HUES6 (cell line): ENCODE measurements at regions not wholly inside any gene's neighbourhood (a gene's known extent, or its start where the extent isn't known, plus 50 kb on each side); places are given as distances from the start of the nearest gene placed in this dataset.
"Not testable (repeated sequence)": the region's sequence is repeated elsewhere in the genome, so short reads cannot be mapped to it uniquely, and the experiment has no call there.

Source experiments
- H3K27ac ChIP-seq: 2 replicates; pipeline ENCODE4 v1.7.0; 2013; ENCODE audit warnings: low read depth, mild to moderate bottlenecking, low read length, inconsistent platforms
- H3K27me3 ChIP-seq: 2 replicates; pipeline ENCODE4 v1.6.1; 2013; ENCODE audit warnings: low read length; ENCODE audit not compliant: control insufficient read depth, insufficient read depth
- H3K36me3 ChIP-seq: 2 replicates; pipeline ENCODE4 v1.6.1; 2013; ENCODE audit warnings: low read length; ENCODE audit not compliant: control insufficient read depth, insufficient read depth
- H3K4me1 ChIP-seq: 2 replicates; pipeline ENCODE4 v1.6.1; 2013; ENCODE audit warnings: low read length; ENCODE audit not compliant: control insufficient read depth, insufficient read depth
- H3K4me3 ChIP-seq: 2 replicates; pipeline ENCODE4 v1.5.1; 2013; ENCODE audit warnings: low read depth, low read length
- H3K9ac ChIP-seq: one replicate; pipeline ENCODE4 v1.6.1; 2013; ENCODE audit warnings: mild to moderate bottlenecking, low read length
- H3K9me3 ChIP-seq: 2 replicates; pipeline ENCODE4 v1.6.1; 2013; ENCODE audit warnings: low read depth, low read length; ENCODE audit not compliant: control insufficient read depth, insufficient read depth

DNA sequence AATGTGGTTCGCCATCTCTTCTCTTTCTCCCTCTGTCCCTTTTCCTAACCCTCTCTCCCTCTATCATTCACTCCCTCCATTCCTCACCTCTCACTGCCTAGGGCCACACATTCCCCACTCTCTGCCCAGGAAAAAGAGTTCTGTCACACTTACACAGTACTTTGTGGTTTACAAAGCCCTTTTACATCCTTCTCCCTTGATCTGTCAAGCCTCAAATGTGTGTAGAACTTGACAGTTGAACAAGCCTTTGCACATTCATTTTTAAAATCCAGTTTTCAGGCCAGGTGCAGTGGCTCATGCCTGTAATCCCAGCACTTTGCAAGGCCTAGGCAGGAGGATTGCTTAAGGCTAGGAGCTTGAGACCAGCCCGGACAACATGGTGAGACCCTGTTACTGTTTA, 156.3 kb downstream of the VSIG4 start:
- Histone ChIP-seq H3K4me3 (no peak overlapping the region), H3K27ac (no peak overlapping the region), H3K9ac (no peak overlapping the region), H3K36me3 (no peaks in the 10 kb centered on the region), H3K9me3 (peaks cover 9% of the 10 kb centered on the region; the same call in 1 of the 2 replicates), H3K4me1 (no peaks in the 10 kb centered on the region), H3K27me3 (no peaks in the 10 kb centered on the region; the same call in 1 of the 2 replicates)

DNA sequence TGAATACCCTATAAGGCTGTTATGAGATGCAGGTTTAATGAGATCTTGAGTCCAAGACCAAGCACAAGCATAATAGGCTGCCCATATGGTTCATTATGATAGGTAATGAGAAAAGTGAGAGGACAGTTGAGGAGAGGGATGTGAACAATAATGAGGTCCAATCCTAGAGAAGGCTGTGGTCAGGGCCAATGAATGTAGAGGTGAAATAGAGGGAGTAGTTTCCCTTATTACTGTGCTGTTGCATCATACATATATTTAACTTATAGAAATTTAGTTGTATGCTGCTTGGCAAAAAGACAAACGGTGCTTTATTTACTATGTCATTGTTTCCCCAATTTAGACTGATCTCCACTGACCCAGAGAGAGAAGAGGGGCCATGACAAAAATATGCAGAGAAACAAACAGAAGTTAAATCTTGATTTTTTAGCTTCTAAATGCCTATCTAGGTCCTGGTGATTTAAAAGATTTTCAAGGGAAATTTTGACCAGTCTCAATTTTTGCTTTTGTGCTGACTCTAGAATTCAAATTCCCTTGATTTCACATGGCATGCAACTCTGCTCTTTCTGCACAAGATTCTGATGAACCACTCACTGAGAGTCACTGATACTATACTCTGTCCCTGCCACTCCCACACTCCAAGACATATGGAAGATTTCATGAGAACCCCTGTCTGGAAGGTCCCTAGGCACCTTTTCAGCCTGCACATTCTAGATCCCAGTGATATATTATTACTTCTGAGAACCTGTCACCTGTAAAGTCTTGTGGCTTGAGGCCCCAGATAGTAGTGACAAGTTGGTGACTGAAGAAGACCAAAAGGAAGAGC, 159.7 kb downstream of the VSIG4 start:
- no peak overlapping the region for H3K4me3 ChIP-seq
- no peaks in the 10 kb centered on the region for H3K4me1 ChIP-seq
- H3K27ac ChIP-seq = no peak overlapping the region
- H3K9ac ChIP-seq = no peak overlapping the region
- no peaks in the 10 kb centered on the region; the same call in 1 of the 2 replicates for H3K27me3 ChIP-seq
- no peaks in the 10 kb centered on the region for H3K36me3 ChIP-seq
- peaks cover 14% of the 10 kb centered on the region; the same call in 1 of the 2 replicates for H3K9me3 ChIP-seq

DNA sequence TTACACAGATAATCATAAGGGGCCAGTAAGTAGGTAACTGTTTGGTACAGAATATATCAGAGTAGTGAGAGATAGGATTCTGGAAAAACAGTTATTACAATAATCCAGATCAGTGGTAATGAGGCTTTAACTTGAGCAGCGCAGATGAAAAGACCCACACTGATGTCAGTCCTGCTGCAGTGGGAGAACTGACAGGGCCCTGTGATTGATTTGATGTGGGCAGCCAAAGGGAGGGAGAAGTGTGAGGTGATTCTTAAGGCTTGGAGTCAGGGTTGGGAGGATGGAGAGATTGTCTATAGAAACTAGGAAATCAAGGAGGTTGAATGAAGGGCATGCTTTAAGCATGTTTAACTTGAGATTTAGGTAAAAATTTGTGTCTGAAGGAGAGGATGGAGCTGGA, 161.4 kb downstream of the VSIG4 start:
- no peak overlapping the region for H3K4me3 ChIP-seq
- peaks cover 28% of the 10 kb centered on the region; the same call in 1 of the 2 replicates for H3K9me3 ChIP-seq
- no peak overlapping the region for H3K9ac ChIP-seq
- H3K36me3 ChIP-seq = no peaks in the 10 kb centered on the region
- no peak overlapping the region for H3K27ac ChIP-seq
- no peaks in the 10 kb centered on the region; the same call in 1 of the 2 replicates for H3K27me3 ChIP-seq
- no peaks in the 10 kb centered on the region; the same call in 1 of the 2 replicates for H3K4me1 ChIP-seq

DNA sequence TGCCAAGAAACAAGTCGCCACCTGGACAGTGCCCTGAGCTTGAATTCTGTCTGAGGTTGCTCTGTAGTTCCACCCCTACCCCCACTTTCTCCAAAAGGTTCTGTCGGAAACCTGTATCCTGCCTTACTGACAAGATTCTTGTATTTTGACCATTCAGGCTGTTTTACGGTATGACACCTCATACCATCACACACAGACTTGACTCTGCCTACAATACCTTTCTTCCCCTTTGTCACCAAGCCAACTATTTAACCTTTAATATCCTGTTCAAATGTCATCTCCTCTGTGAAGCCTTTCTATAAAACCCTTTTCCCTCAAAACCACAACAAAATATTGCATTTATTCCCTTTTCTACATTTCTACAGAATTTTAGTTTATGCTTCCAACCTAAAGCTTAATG, 161.9 kb downstream of the VSIG4 start:
- Histone ChIP-seq H3K4me3 (no peak overlapping the region), H3K27ac (no peak overlapping the region), H3K9ac (no peak overlapping the region), H3K27me3 (no peaks in the 10 kb centered on the region; the same call in 1 of the 2 replicates), H3K4me1 (no peaks in the 10 kb centered on the region; the same call in 1 of the 2 replicates), H3K9me3 (peaks cover 28% of the 10 kb centered on the region; the same call in 1 of the 2 replicates), H3K36me3 (no peaks in the 10 kb centered on the region)

DNA sequence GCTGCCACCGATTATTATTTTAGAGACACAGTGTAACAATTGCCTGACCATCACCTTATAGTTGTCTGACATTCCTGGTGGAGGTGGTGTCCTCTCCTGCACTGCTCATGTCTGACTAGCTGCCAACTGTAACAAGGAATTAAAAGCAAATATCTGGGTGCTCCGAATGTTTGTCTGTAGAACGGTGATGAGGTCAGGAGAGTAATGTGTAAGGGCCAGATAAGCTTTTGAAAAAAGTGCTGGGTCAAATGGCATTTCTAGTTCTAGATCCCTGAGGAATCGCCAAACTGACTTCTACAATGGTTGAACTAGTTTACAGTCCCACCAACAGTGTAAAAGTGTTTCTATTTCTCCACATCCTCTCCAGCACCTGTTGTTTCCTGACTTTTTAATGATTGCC, 164.3 kb downstream of the VSIG4 start:
- H3K4me1 ChIP-seq, H3K4me3 ChIP-seq, H3K27me3 ChIP-seq, H3K36me3 ChIP-seq, H3K9ac ChIP-seq, H3K27ac ChIP-seq: not testable (repeated sequence)
- peaks cover 29% of the 10 kb centered on the region; the same call in 1 of the 2 replicates for H3K9me3 ChIP-seq

DNA sequence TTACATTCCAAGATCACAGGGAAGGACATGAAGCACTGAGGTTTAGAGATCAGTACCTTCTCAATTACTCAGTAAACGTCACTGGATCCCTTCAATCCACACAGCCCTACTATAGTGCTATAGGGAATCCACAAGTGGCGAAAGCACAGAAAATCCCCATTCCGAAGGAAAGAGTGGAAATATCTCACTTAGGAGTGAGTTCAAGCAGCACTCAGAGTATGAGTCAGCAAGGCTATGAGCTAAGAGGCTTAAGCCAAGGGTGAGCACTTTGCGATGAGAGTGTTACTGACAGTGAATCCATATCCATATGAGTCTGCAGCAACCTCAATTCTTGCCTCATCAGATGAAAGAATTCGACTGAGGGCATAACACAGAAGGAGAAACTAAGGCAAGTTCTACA, 165.1 kb downstream of the VSIG4 start:
- no peaks in the 10 kb centered on the region for H3K36me3 ChIP-seq
- H3K4me1 ChIP-seq = peaks cover 7% of the 10 kb centered on the region; the same call in 1 of the 2 replicates
- H3K27me3 ChIP-seq = no peaks in the 10 kb centered on the region
- no peak overlapping the region for H3K9ac ChIP-seq
- no peak overlapping the region for H3K27ac ChIP-seq
- H3K4me3 ChIP-seq = no peak overlapping the region
- H3K9me3 ChIP-seq = peaks cover 29% of the 10 kb centered on the region; the same call in 1 of the 2 replicates

DNA sequence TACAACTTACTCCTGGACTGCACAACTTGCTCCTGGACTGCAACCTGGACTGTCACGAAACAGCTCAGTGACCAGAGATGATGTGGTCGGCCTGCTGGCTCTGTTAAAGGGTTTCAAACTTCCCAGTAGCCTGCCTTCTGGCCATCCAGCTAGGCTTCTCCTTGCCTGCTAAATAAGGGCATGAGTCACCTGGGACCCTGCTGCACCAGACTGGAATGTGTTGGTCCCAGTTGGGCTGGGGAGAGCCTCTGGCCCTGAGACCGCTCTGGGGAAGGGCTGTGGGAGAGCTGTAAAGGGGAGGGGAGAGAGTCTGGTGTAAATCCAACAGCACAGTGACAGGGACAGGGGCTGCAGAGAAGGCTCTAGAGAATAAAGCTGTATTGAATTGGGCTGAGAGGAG, 165.8 kb downstream of the VSIG4 start:
- Histone ChIP-seq H3K27ac (no peak overlapping the region), H3K9me3 (peaks cover 27% of the 10 kb centered on the region; the same call in 1 of the 2 replicates), H3K4me3 (no peak overlapping the region), H3K36me3 (no peaks in the 10 kb centered on the region), H3K4me1 (peaks cover 7% of the 10 kb centered on the region; the same call in 1 of the 2 replicates), H3K27me3 (no peaks in the 10 kb centered on the region), H3K9ac (no peak overlapping the region)

DNA sequence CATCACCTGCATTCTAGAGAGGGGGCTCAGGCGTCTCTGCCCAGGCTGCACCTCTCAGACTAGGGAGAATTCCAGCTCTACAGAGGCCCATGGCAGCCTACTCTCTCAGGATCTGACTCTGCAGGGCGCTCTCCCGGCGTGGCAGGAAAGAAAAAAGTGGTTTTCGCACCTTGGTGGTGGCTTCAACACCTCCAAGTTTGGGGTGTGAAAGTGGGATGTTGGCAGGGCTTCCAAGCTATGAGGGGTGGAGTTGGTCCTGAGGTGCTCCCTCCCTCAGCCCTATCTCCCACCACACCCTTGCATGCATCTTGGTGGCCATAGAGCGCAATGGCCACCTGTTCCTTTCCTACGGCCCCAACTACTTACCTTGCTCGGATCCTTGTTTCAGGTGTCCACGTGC, 166.5 kb downstream of the VSIG4 start:
- H3K27me3 ChIP-seq = no peaks in the 10 kb centered on the region
- peaks cover 7% of the 10 kb centered on the region; the same call in 1 of the 2 replicates for H3K4me1 ChIP-seq
- no peak overlapping the region for H3K4me3 ChIP-seq
- no peak overlapping the region for H3K27ac ChIP-seq
- H3K36me3 ChIP-seq = no peaks in the 10 kb centered on the region
- no peak overlapping the region for H3K9ac ChIP-seq
- peaks cover 27% of the 10 kb centered on the region; the same call in 1 of the 2 replicates for H3K9me3 ChIP-seq

DNA sequence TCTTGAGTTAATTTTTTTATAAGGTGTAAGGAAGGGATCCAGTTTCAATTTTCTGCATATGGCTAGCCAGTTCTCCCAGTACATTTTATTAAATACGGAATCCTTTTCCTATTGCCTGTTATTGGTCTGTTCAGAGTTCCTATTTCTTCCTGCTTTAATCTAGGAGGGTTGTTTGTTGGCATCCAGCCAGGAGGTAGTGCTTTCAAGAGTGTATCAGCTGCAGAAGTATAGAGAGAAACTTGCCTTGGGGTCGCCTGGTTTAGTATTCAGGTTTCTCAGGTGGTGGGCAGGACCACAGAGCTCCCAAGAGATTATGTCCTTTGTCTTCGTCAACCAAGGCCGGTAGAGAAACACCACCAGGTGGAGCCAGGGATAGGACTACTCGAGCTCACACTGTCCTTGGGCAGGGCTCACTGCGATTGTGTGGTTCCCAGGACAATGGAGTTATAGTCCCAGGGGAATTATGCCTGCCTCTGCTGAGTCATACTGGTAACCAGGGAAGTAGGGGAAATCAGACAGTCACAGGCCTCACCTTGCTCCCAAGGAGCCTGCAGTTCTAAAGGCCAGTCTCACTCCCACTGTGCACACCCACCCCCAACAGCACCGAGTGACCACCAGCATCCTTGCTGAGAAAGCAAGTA, 168.1 kb downstream of the VSIG4 start:
- no peaks in the 10 kb centered on the region for H3K27me3 ChIP-seq
- H3K27ac ChIP-seq = no peak overlapping the region
- H3K9me3 ChIP-seq = peaks cover 23% of the 10 kb centered on the region; the same call in 1 of the 2 replicates
- H3K9ac ChIP-seq = no peak overlapping the region
- no peak overlapping the region for H3K4me3 ChIP-seq
- H3K4me1 ChIP-seq = peaks cover 7% of the 10 kb centered on the region; the same call in 1 of the 2 replicates
- H3K36me3 ChIP-seq = no peaks in the 10 kb centered on the region

DNA sequence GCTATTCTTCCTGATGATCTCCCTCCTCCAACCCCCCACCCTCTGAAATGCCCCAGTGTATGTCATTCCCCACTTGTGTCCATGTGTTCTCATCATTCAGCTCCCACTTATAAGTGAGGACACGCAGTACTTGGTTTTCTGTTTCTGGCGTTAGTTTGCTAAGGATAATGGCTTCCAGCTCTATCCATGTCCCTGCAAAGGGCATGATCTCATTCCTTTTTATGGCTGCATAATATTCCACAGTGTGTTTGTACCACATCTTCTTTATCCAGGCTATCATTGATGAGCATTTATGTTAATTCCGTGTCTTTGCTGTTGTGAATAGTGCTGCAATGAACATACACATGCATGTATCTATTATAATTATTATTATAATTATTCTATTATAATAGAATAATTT, 169.3 kb downstream of the VSIG4 start:
- H3K4me3 ChIP-seq, H3K9ac ChIP-seq, H3K27ac ChIP-seq, H3K27me3 ChIP-seq, H3K36me3 ChIP-seq, H3K4me1 ChIP-seq: not testable (repeated sequence)
- peaks cover 22% of the 10 kb centered on the region; the same call in 1 of the 2 replicates for H3K9me3 ChIP-seq

DNA sequence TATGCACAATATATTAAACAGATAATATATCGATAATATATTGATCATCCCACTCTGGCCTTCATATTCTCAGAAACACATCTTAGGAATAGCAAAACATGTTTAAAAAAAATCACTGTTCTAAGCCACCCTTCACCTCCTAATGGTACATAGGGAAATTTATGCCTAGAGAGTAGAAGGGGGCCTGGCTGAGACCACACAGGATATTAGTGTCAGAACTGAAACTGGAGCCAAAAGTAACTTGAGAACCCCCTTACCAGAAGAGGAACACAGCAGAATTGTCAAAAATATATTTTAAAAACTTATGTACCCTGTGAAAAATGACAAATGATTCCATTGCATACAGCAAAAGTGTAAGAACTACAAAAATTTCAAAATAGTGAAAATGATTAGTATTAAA, 173.1 kb downstream of the VSIG4 start:
- Histone ChIP-seq H3K36me3 (no peaks in the 10 kb centered on the region), H3K27me3 (no peaks in the 10 kb centered on the region), H3K4me1 (no peaks in the 10 kb centered on the region; the same call in 1 of the 2 replicates), H3K4me3 (no peak overlapping the region), H3K9ac (no peak overlapping the region), H3K27ac (no peak overlapping the region), H3K9me3 (peaks cover 17% of the 10 kb centered on the region; the same call in 1 of the 2 replicates)
